M059J (cell line): ENCODE measurements at regions not wholly inside any gene's neighbourhood (a gene's known extent, or its start where the extent isn't known, plus 50 kb on each side); places are given as distances from the start of the nearest gene placed in this dataset.
"Not testable (repeated sequence)": the region's sequence is repeated elsewhere in the genome, so short reads cannot be mapped to it uniquely, and the experiment has no call there.

ENCODE experiments used
- DNase-seq: peaks from one replicate; pipeline ENCODE4 v3.0.0-alpha.2; 2012; ENCODE audit warnings: low read depth

- DNase-seq, result no peak
These were observed 205.1 kb downstream of the EMX2 start for GRCh38 chr10:117747636-117748035.

DNA sequence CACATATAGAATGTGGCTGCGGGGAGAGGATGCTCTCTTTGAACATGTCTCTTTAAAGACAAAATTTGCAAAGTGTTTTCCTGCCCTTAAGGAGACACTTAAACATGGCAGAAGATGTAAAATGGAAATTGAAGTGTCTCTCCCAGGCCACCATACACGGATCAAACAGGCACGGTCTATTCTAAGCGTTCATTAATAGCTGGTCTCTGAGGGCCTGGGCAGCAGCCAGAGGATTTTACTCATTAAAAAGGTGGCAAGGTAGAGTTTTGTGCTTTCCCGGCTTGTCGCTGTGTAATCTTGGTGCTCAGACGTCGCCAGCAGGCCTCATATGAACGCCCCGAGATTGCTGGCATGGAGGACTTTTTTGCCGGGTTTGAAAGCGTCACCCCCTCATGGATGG, 205.5 kb downstream of the EMX2 start:
- DNase-seq, result no peak

DNA sequence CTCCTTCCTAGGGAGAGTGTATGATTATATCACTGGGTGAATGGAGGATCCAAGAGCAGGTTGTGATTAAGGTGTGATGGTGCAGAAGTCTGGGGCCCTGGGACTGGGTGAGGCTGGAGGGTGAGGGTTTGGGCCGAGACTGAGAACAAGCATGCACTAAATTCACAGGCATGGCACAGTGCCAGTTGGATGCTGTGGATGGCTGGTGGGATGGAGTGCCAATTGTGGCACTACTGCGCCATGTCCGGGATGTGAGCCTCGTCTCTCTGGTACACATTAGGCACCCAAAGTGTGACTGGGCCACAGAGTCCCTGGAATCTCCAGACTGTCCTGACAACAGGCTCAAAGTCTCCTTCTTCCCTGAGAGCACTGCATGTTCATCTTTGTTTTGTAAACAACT, 208.1 kb downstream of the EMX2 start:
- no peak for DNase-seq

DNA sequence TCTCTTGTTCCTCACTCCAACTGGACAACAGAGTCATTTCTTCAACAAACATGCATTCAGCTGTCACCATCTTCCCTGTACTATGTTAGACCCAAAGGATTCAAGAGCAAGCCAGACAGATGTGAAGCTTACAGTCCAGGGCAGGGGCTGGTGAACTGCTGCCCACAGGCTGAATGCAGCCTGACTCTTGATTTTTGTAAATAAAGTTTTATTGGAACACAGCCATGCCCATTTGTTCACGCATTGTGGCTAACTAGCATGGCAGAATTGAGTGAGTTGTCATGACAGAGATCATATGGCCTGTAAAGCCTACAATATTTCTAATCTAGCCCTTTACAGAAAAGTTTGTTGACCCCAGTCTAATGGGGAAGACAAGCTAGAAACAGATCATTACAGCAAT, 208.7 kb downstream of the EMX2 start:
- no peak for DNase-seq

GRCh38 chr10:117752103-117752502, 209.6 kb downstream of the EMX2 start:
- DNase-seq, result no peak

DNA sequence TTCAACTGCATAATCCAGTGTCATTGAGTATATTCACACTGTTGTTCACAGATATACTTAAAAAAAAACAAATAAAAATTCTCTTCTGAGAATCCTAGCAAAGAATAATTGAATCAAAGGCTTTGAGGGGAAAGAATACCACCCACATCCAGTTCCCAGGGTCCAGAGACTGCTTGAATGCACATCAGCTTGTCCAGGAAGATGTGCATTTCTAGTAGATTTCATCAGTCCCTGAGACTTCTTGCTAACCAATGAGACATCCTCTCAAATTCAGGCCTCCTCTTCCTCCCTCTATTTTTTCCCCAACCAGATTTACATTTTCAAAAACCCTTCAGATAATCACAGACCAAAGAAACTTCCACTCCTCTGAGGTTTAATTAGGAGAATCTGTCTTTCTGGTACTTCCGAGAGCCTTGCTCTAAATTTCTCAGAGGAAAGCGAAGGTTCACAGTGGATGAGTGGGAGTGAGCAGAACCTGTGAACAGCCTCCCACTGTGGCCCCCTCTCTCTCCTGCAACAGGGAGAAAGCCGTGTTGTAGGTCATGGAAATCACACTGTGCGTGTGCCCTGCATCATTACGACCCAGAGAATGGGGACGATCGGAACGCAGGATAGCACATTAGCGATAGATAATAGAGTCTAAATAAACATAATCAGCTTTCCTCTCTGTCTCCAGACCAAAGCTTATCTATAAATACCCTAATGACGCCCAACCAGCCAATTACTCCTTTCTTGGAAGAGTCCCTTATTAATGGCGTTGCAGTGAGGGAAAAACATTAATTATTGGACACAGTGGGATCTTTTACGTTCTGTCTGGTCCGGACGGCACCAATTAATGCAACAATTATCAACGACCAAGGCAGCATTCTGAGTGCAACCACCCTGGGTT, 212.5 kb downstream of the EMX2 start:
- no peak for DNase-seq

GRCh38 chr10:117755659-117756014, 213.1 kb downstream of the EMX2 start:
- DNase-seq, result no peak

- DNase-seq, result no peak
These were observed 214.7 kb downstream of the EMX2 start for GRCh38 chr10:117757086-117757720.

- DNase-seq, result no peak
These were observed 216.7 kb downstream of the EMX2 start for GRCh38 chr10:117759266-117759665.

DNA sequence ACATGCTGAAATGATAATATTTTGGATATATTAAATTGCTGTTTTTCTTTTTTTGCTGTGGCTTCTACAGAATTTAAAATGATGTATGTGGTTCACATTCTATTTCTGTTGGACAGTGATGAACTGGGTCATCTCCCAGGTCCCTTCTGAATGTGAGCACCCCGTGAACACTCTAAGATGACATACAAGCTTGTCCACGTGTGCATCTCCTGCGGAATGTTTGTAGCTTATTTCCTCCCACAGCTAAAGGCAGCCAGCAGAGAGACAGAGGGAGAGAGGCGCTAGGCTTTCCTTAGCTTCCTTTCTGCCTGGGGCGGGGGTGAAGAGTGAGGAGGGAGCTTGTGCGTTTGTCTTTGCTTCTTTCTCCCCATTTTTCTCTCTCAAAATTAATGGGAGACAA, 219.1 kb downstream of the EMX2 start:
- no peak for DNase-seq

- DNase-seq, result no peak
These were observed 219.7 kb downstream of the EMX2 start for GRCh38 chr10:117762126-117762818.

- peak; percentile 3 for DNase-seq
These were observed 220.2 kb downstream of the EMX2 start for GRCh38 chr10:117762819-117763172.

- DNase-seq, result no peak
These were observed 221.0 kb downstream of the EMX2 start for GRCh38 chr10:117763528-117763927.

GRCh38 chr10:117768333-117769042, 225.9 kb downstream of the EMX2 start:
- no peak for DNase-seq

DNA sequence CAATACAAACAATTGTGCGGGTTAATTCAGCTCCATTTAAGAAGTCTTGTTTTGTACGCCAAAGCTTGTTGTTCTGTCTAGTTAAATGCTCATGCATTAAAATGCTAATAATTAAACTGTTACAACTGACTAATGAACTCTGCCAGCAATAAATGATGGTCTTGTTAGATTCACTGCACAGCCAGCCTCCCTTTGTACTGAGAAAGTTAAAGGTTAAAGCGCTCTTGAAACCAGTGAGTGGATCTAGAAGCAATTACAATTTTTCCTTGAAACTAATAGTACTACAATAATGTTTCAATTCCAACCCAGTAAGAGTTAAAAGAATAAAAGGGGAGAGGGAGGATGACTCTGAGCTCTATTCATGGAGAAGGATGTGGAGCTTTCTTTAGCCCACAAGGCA, 233.0 kb downstream of the EMX2 start:
- DNase-seq, result no peak

DNA sequence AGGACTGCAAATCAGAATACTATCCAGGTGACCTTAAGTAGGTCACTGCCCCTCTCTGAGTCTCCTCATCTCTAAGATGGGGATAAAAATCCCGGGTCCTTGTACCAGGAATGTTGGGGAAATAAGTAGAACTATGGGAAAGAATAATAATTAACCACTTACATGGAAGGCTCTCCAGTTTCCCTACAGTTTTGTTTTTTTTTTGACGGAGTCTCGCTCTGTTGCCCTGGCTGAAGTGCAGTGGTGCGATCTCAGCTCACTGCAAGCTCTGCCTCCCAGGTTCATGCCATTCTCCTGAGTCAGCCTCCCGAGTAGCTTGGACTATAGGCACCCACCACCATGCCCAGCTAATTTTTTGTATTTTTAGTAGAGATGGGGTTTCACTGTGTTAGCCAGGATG, 234.7 kb downstream of the EMX2 start:
- DNase-seq, result not testable (repeated sequence)

DNA sequence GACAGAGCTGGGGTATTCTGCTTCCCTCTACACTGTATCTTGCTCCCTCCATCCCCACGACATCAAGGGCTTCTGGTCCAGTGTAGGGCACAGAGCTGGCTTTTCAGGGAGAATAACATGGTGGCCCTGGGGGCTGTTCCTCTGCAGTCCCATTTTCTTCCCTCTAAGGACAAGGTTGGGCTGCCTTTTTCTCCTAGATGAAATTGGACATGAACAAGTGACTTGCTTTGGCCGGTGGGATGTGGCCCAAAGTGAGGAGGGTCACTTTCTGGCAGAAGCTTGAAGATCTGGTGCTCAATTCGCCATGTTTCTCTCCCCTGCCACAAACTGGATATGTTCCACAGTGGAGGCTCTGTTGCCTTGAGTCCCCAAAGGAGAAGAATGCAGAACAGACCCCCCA, 235.7 kb downstream of the EMX2 start:
- no peak for DNase-seq

- no peak for DNase-seq
These were observed 237.9 kb downstream of the EMX2 start for GRCh38 chr10:117780411-117780810.

- DNase-seq, result no peak
These were observed 238.8 kb downstream of the EMX2 start for GRCh38 chr10:117781216-117781831.

- DNase-seq, result no peak
These were observed 239.7 kb downstream of the EMX2 start for GRCh38 chr10:117782276-117782675.

DNA sequence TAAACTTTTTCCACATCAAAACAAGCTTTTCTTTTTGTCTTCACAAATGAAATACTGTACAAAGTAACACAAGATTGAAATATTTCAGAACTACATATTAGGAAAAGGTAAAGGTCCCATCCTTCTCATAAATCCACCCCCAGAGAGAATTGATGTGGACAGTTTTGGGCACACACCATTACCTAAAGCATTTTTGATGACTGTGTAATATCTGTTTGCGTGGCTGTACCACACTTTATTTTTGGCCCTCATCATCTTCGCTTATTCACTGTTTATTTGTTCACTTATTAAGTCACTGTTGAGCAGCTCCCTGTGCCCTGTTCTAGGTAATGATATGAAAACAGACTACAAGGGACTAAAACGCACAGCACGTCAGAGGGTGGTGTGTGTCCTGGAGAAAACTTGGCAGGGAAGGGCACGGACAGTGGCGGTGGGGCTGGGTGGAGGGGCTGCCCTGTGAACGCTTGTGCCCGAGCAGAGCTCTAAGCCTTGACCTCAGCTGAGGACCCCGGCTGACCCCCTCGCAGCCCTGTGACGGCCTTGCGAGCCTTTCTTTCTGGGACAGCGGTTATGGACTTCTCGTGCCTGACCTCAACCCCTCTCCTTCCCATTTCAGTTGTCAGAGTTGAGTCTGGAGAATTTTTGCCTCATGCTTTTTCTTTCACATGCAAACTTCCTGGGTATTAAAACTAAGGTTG, 241.3 kb downstream of the EMX2 start:
- DNase-seq, result no peak
